K562 (cell line): ENCODE measurements at regions not wholly inside any gene's neighbourhood (a gene's known extent, or its start where the extent isn't known, plus 50 kb on each side); places are given as distances from the start of the nearest gene placed in this dataset.

Source experiments
- ATAC-seq: fragments of 200-7000 bp; cut with Tn5 transposase; 3 replicates; pipeline ENCODE4 v1.9.1; 2020; ENCODE audit warnings: moderate library complexity
- BruUV-seq: library from RNA; stranded (reverse); fragments of 400-500 nt; replicated peaks from 2 replicates; lab custom pipeline; 2021; lab: Mats Ljungman, UMichigan
- CTCF ChIA-PET: fragments of 300-600 bp; formaldehyde crosslinking; extraction: SDS; loops from one replicate; lab custom pipeline; 2021; ENCODE audit warnings: low intra/inter-chr PET ratio; lab: Yijun Ruan, JAX
- POLR2A ChIA-PET: fragments of 300-600, 350-650 bp; sonication (Branson Sonifier 250); formaldehyde crosslinking; extraction: SDS; loops from one replicate; lab custom pipeline; 2021; ENCODE audit warnings: antibody characterized with exemption, inconsistent platforms; lab: Yijun Ruan, JAX
- DNase-seq, 4 experiments: peaks; one replicate each; pipeline versions ENCODE4 v3.0.0 to v3.0.0-alpha.2; 2011 to 2018; ENCODE audit warnings: low spot score in 3 of 4, mixed read lengths in 3 of 4; ENCODE audit errors: extremely low read depth in 1 of 4
- FAIRE-seq: peaks from 2 replicates; lab custom pipeline; 2011; peaks lifted over from hg19 to GRCh38; lab: Jason Lieb, UNC
- H2AFZ ChIP-seq: 2 replicates; pipeline ENCODE4 v1.6.0; 2011; ENCODE audit warnings: low read depth, low read length, control low read depth, inconsistent platforms
- H3K27ac ChIP-seq: fragments of 200-600 bp; 3 replicates; pipeline ENCODE4 v1.8.0; 2011; ENCODE audit warnings: low read depth, mild to moderate bottlenecking, control low read depth, inconsistent platforms, low read length, moderate library complexity, mixed read lengths; ENCODE audit errors: extremely low read depth
- H3K27me3 ChIP-seq, 2 experiments: fragments of 300-600 bp in 1 of 2; 2 replicates in 1 of 2; 3 replicates in 1 of 2; pipeline versions ENCODE4 v1.6.0 to v1.8.0; 2011; ENCODE audit warnings: inconsistent platforms in 2 of 2, low read length in 2 of 2, mild to moderate bottlenecking in 1 of 2, mixed read lengths in 1 of 2, moderate library complexity in 1 of 2; ENCODE audit not compliant: control insufficient read depth in 2 of 2, insufficient read depth in 2 of 2
- H3K36me3 ChIP-seq: fragments of 300-600 bp; 3 replicates; pipeline ENCODE4 v1.8.0; 2011; ENCODE audit warnings: mild to moderate bottlenecking, low read length, inconsistent platforms; ENCODE audit not compliant: control insufficient read depth, insufficient read depth
- H3K4me1 ChIP-seq, 2 experiments: fragments of 200-600 bp in 1 of 2; replicated peaks in 1 of 2; 2 replicates in 1 of 2; 3 replicates in 1 of 2; pipeline versions ENCODE4 v1.5.1 to v1.8.0; 2011; ENCODE audit warnings: inconsistent platforms in 2 of 2, low read length in 2 of 2, mild to moderate bottlenecking in 1 of 2, mixed read lengths in 1 of 2, moderate library complexity in 1 of 2; ENCODE audit not compliant: control insufficient read depth in 2 of 2, insufficient read depth in 2 of 2
- H3K4me2 ChIP-seq: 2 replicates; pipeline ENCODE4 v1.6.1; 2011; ENCODE audit warnings: low read length, control low read depth, inconsistent platforms, mixed read lengths; ENCODE audit not compliant: insufficient read depth
- H3K4me3 ChIP-seq: fragments of 200-600 bp; sonication (generic), shearing (Covaris generic); 2 replicates; pipeline ENCODE4 v1.5.1; 2016; ENCODE audit warnings: control low read depth, inconsistent platforms
- H3K79me2 ChIP-seq: fragments of 200-600 bp; 3 replicates; pipeline ENCODE4 v1.8.0; 2011; ENCODE audit warnings: low read length, inconsistent platforms; ENCODE audit not compliant: control insufficient read depth, insufficient read depth
- H3K9ac ChIP-seq, 2 experiments: 2 replicates each; pipeline versions ENCODE4 v1.6.0 to v1.6.1; 2011; ENCODE audit warnings: low read depth in 2 of 2, low read length in 2 of 2, control low read depth in 1 of 2, inconsistent platforms in 1 of 2, mild to moderate bottlenecking in 1 of 2, mixed read lengths in 1 of 2; ENCODE audit not compliant: insufficient read depth in 1 of 2
- H3K9me1 ChIP-seq: one replicate; pipeline ENCODE4 v1.6.0; 2011; ENCODE audit warnings: inconsistent platforms, mild to moderate bottlenecking, low read length, moderate library complexity; ENCODE audit not compliant: control insufficient read depth, insufficient read depth
- H3K9me3 ChIP-seq: replicated peaks from 2 replicates; pipeline ENCODE4 v1.5.1; 2011; ENCODE audit warnings: low read depth, low read length, inconsistent platforms; ENCODE audit not compliant: control insufficient read depth, insufficient read depth
- H4K20me1 ChIP-seq: replicated peaks from 2 replicates; pipeline ENCODE4 v1.6.1; 2011; ENCODE audit warnings: low read length, inconsistent platforms, mixed read lengths; ENCODE audit not compliant: control insufficient read depth, insufficient read depth
- AFF4 ChIP-seq: sonication (generic); formaldehyde crosslinking; IDR thresholded peaks from 2 replicates; pipeline ENCODE4 v1.8.0; 2023; ENCODE audit warnings: mild to moderate bottlenecking, missing genetic modification reagents
- CEBPB ChIP-seq: fragments of 450-650 bp; IDR thresholded peaks from 2 replicates; pipeline ENCODE4 v1.6.1; 2016; ENCODE audit warnings: missing genetic modification characterization, missing compliant biosample characterization
- FOS ChIP-seq: IDR thresholded peaks from 3 replicates; pipeline ENCODE4 v1.6.1; 2011; ENCODE audit not compliant: insufficient read length; ENCODE audit errors: extremely low read depth
- JUND ChIP-seq, 2 experiments: IDR thresholded peaks; 2 replicates in 1 of 2; 3 replicates in 1 of 2; pipeline ENCODE4 v1.6.1; 2011; ENCODE audit warnings: borderline replicate concordance in 2 of 2, low read depth in 2 of 2, low read length in 2 of 2, improper control_type of control experiment in 1 of 2, missing biosample characterization in 1 of 2, missing genetic modification characterization in 1 of 2, missing genetic modification reagents in 1 of 2
- NFE2 ChIP-seq: IDR thresholded peaks from 2 replicates; pipeline ENCODE4 v1.6.1; 2014; ENCODE audit warnings: antibody characterized with exemption, low read depth
- PCBP2 ChIP-seq: fragments of 200-400 bp; formaldehyde crosslinking; IDR thresholded peaks from 2 replicates; pipeline ENCODE4 v1.6.1; 2018; ENCODE audit warnings: low read length, low read depth, mild to moderate bottlenecking, moderate library complexity; ENCODE audit not compliant: poor library complexity, severe bottlenecking
- STAT5A ChIP-seq: IDR thresholded peaks from 2 replicates; pipeline ENCODE4 v1.6.1; 2012; ENCODE audit warnings: low read length, inconsistent platforms, borderline replicate concordance
- WGBS: fragments of 100-300 bp; shearing (Covaris generic); methylation state at CpG from one replicate; pipeline ENCODE4 v1.1.6; 2016; ENCODE audit warnings: low coverage, mixed read lengths; ENCODE audit not compliant: insufficient coverage; ENCODE audit errors: missing lambda C conversion rate; 5-methylcytosine and 5-hydroxymethylcytosine counted together
- in situ Hi-C: fragments of 300-500 bp; cut with MboI; formaldehyde crosslinking; loops from 4 replicates; pipeline ENCODE4 v1.15.0; 2018; ENCODE audit warnings: inconsistent platforms, mixed read lengths
- intact Hi-C: fragments of 100-400 bp; cut with micrococcal nuclease; formaldehyde crosslinking; loops from 2 replicates; pipeline ENCODE4 v1.14.2; 2022
- TF ChIP-seq, protein P1 (sequence below): fragments of 450-650 bp; conservative IDR thresholded peaks from 2 replicates; pipeline ENCODE4 v1.6.1; 2016; ENCODE audit warnings: missing genetic modification characterization, low read depth, mild to moderate bottlenecking, missing compliant biosample characterization, moderate library complexity
- TF ChIP-seq, protein P2 (sequence below): fragments of 250-450 bp; sonication (Bioruptor Pico); IDR thresholded peaks from 2 replicates; pipeline ENCODE4 v1.5.0; 2021; ENCODE audit warnings: mild to moderate bottlenecking, borderline replicate concordance
- TF ChIP-seq, protein P3 (sequence below): IDR thresholded peaks from 3 replicates; pipeline ENCODE4 v1.6.1; 2011; ENCODE audit warnings: borderline replicate concordance, mild to moderate bottlenecking; ENCODE audit not compliant: insufficient read length, insufficient read depth
- TF ChIP-seq, protein P4 (sequence below), 2 experiments: IDR thresholded peaks; 2 replicates each; pipeline ENCODE4 v1.6.1; 2011; ENCODE audit warnings: borderline replicate concordance in 1 of 2, control low read depth in 1 of 2, low read depth in 1 of 2, low read length in 1 of 2, mild to moderate bottlenecking in 1 of 2, mixed read lengths in 1 of 2, moderate library complexity in 1 of 2; ENCODE audit not compliant: insufficient read depth in 1 of 2, insufficient read length in 1 of 2, poor library complexity in 1 of 2, severe bottlenecking in 1 of 2; ENCODE audit errors: extremely low read depth in 1 of 2

DNA sequence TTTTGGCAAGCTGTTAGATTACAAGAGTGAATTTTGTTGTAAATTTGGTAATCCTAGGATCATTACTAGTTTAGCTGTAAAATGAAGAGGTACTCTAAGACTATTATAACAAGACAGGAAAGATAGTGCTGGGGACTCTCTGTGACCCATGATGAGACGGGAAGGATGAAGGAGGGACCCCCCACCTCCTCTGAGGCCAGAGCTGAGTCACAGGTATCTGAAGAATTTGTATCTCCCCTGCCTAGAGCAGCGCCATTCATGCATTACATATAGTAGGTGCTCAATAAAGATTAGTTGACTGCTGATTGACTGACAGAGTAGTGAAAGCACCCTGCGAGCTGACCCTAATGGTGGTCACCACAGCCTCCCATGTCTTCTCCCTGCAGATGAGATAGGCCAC is 202.8 kb downstream of the SNX18 start:
- intact Hi-C loops: no loop called here
- H3K9me3 ChIP-seq: no peaks in the 10 kb centered on the region
- no peak for DNase-seq
- H3K4me1 ChIP-seq: peaks cover 5 to 13% of the 10 kb centered on the region in 2 experiments; a peak in 2 of 5 replicates
- no peaks in the 10 kb centered on the region for H4K20me1 ChIP-seq
- no peaks in the 10 kb centered on the region for H3K36me3 ChIP-seq
- H3K9me1 ChIP-seq: no peaks in the 10 kb centered on the region
- no peaks in the 10 kb centered on the region for H3K27me3 ChIP-seq
- in situ Hi-C loops: no loop called here
- H3K79me2 ChIP-seq: no peaks in the 10 kb centered on the region
- H3K4me3 ChIP-seq: no peak overlapping the region
- CTCF ChIA-PET: no interaction called here
- no peak overlapping the region for H3K4me2 ChIP-seq
- no peak overlapping the region for H3K9ac ChIP-seq
- FAIRE-seq: no peak
- no peak for ATAC-seq
- POLR2A ChIA-PET: no interaction called here
- BruUV-seq: no TSS peak
- H3K27ac ChIP-seq: no peak overlapping the region
- H2AFZ ChIP-seq: no peak overlapping the region
- 45% methylated on average over 3 of the region's 3 CpGs for WGBS
- TF ChIP-seq, protein P1, sequence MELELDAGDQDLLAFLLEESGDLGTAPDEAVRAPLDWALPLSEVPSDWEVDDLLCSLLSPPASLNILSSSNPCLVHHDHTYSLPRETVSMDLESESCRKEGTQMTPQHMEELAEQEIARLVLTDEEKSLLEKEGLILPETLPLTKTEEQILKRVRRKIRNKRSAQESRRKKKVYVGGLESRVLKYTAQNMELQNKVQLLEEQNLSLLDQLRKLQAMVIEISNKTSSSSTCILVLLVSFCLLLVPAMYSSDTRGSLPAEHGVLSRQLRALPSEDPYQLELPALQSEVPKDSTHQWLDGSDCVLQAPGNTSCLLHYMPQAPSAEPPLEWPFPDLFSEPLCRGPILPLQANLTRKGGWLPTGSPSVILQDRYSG (tag): no peak
- TF ChIP-seq PCBP2 (no peak), JUND (IDR thresholded peaks at IDR 0.05; ENCODE audit: borderline replicate concordance, low read depth, low read length) (no peak), JUND (tag; IDR thresholded peaks at IDR 0.05; ENCODE audit: borderline replicate concordance, low read depth, low read length) (no peak), STAT5A (no peak), NFE2 (no peak), AFF4 (CRISPR knock-in tag) (no peak), CEBPB (tag) (no peak), FOS (no peak)
- TF ChIP-seq, protein P2, sequence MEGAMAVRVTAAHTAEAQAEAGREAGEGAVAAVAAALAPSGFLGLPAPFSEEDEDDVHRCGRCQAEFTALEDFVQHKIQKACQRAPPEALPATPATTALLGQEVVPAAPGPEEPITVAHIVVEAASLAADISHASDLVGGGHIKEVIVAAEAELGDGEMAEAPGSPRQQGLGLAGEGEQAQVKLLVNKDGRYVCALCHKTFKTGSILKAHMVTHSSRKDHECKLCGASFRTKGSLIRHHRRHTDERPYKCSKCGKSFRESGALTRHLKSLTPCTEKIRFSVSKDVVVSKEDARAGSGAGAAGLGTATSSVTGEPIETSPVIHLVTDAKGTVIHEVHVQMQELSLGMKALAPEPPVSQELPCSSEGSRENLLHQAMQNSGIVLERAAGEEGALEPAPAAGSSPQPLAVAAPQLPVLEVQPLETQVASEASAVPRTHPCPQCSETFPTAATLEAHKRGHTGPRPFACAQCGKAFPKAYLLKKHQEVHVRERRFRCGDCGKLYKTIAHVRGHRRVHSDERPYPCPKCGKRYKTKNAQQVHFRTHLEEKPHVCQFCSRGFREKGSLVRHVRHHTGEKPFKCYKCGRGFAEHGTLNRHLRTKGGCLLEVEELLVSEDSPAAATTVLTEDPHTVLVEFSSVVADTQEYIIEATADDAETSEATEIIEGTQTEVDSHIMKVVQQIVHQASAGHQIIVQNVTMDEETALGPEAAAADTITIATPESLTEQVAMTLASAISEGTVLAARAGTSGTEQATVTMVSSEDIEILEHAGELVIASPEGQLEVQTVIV (CRISPR knock-in tag): no peak
- TF ChIP-seq, protein P3, sequence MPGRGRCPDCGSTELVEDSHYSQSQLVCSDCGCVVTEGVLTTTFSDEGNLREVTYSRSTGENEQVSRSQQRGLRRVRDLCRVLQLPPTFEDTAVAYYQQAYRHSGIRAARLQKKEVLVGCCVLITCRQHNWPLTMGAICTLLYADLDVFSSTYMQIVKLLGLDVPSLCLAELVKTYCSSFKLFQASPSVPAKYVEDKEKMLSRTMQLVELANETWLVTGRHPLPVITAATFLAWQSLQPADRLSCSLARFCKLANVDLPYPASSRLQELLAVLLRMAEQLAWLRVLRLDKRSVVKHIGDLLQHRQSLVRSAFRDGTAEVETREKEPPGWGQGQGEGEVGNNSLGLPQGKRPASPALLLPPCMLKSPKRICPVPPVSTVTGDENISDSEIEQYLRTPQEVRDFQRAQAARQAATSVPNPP: no peak
- TF ChIP-seq, protein P4, sequence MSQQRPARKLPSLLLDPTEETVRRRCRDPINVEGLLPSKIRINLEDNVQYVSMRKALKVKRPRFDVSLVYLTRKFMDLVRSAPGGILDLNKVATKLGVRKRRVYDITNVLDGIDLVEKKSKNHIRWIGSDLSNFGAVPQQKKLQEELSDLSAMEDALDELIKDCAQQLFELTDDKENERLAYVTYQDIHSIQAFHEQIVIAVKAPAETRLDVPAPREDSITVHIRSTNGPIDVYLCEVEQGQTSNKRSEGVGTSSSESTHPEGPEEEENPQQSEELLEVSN (IDR thresholded peaks at IDR 0.05; ENCODE audit: borderline replicate concordance in 1 of 2, extremely low read depth in 1 of 2, insufficient read depth in 1 of 2, insufficient read length in 1 of 2, low read depth in 1 of 2, low read length in 1 of 2, poor library complexity in 1 of 2, severe bottlenecking in 1 of 2): no peak
